Calu3 (cell line): ENCODE measurements at regions not wholly inside any gene's neighbourhood (a gene's known extent, or its start where the extent isn't known, plus 50 kb on each side); places are given as distances from the start of the nearest gene placed in this dataset.

Experiments used
- BruUV-seq: library from RNA; stranded (reverse); fragments of 400-500 nt; replicated peaks from 2 replicates; lab custom pipeline; 2021; lab: Mats Ljungman, UMichigan
- CTCF ChIA-PET: fragments of 300-600 bp; sonication (Branson Sonifier 250); formaldehyde crosslinking; loops from one replicate; lab custom pipeline; 2022; ENCODE audit warnings: antibody characterized with exemption; lab: Charles Lee
- DNase-seq: peaks from one replicate; pipeline ENCODE4 v3.0.0; 2022
- H3K27ac Mint-ChIP-seq: one replicate; pipeline ENCODE4 v1.8.0; 2022; ENCODE audit warnings: mixed read lengths; ENCODE audit not compliant: unreplicated experiment
- H3K27me3 Mint-ChIP-seq: one replicate; pipeline ENCODE4 v1.8.0; 2022; ENCODE audit warnings: mixed read lengths; ENCODE audit not compliant: unreplicated experiment
- H3K36me3 Mint-ChIP-seq: one replicate; pipeline ENCODE4 v1.8.0; 2022; ENCODE audit warnings: mild to moderate bottlenecking, moderate library complexity, mixed read lengths; ENCODE audit not compliant: insufficient read depth, unreplicated experiment
- H3K4me1 Mint-ChIP-seq: one replicate; pipeline ENCODE4 v1.8.0; 2022; ENCODE audit warnings: mild to moderate bottlenecking, low read depth, mixed read lengths; ENCODE audit not compliant: unreplicated experiment
- H3K4me3 Mint-ChIP-seq: one replicate; pipeline ENCODE4 v1.8.0; 2022; ENCODE audit warnings: mild to moderate bottlenecking, low read depth, moderate library complexity, mixed read lengths; ENCODE audit not compliant: unreplicated experiment
- H3K9me3 Mint-ChIP-seq: one replicate; pipeline ENCODE4 v1.8.0; 2022; ENCODE audit warnings: low read depth, mixed read lengths; ENCODE audit not compliant: unreplicated experiment
- CTCF ChIP-seq: fragments of 200-600 bp; IDR thresholded peaks from one replicate; pipeline ENCODE4 v1.8.0; 2022; ENCODE audit warnings: antibody characterized with exemption; ENCODE audit not compliant: unreplicated experiment
- intact Hi-C: fragments of 100-400 bp; cut with micrococcal nuclease; formaldehyde crosslinking; loops from one replicate; pipeline ENCODE4 v1.10.0; 2022; ENCODE audit not compliant: unreplicated experiment

GRCh38 chr1:112257043-112257835 lies 138.8 kb upstream of the CTTNBP2NL start:
- H3K4me1 Mint-ChIP-seq: peaks cover 13% of the 10 kb centered on the region
- no peaks in the 10 kb centered on the region for H3K9me3 Mint-ChIP-seq
- H3K4me3 Mint-ChIP-seq: no peak overlapping the region
- CTCF ChIA-PET: no interaction called here
- BruUV-seq: no TSS peak
- TF ChIP-seq CTCF: no peak
- intact Hi-C loops: no loop called here
- peaks cover 38% of the 10 kb centered on the region for H3K27me3 Mint-ChIP-seq
- DNase-seq: no peak
- no peak overlapping the region for H3K27ac Mint-ChIP-seq
- H3K36me3 Mint-ChIP-seq: peaks cover under 1% of the 10 kb centered on the region

GRCh38 chr1:112260699-112261098 lies 135.3 kb upstream of the CTTNBP2NL start:
- no TSS peak for BruUV-seq
- no peak for DNase-seq
- Mint-ChIP-seq H3K4me1 (peaks cover 8% of the 10 kb centered on the region), H3K9me3 (no peaks in the 10 kb centered on the region), H3K36me3 (no peaks in the 10 kb centered on the region), H3K4me3 (no peak overlapping the region), H3K27ac (no peak overlapping the region), H3K27me3 (peaks cover 51% of the 10 kb centered on the region)
- intact Hi-C loops: no loop called here
- TF ChIP-seq CTCF: no peak
- CTCF ChIA-PET: no interaction called here

- CTCF ChIA-PET: no interaction called here
- H3K9me3 Mint-ChIP-seq: no peaks in the 10 kb centered on the region
- H3K27me3 Mint-ChIP-seq: peaks cover 48% of the 10 kb centered on the region
- TF ChIP-seq CTCF: no peak
- DNase-seq: no peak
- intact Hi-C loops: no loop called here
- BruUV-seq: no TSS peak
- H3K36me3 Mint-ChIP-seq: no peaks in the 10 kb centered on the region
- H3K4me1 Mint-ChIP-seq: peaks cover 8% of the 10 kb centered on the region
- no peak overlapping the region for H3K4me3 Mint-ChIP-seq
- no peak overlapping the region for H3K27ac Mint-ChIP-seq
These were observed 133.7 kb upstream of the CTTNBP2NL start for GRCh38 chr1:112262316-112262715.

- intact Hi-C loops: no loop called here
- Mint-ChIP-seq H3K27ac (no peak overlapping the region), H3K4me3 (no peak overlapping the region), H3K27me3 (peaks cover 41% of the 10 kb centered on the region), H3K9me3 (no peaks in the 10 kb centered on the region), H3K4me1 (peaks cover 8% of the 10 kb centered on the region), H3K36me3 (no peaks in the 10 kb centered on the region)
- CTCF ChIA-PET: no interaction called here
- no peak for TF ChIP-seq CTCF
- no peak for DNase-seq
- BruUV-seq: no TSS peak
These were observed 133.0 kb upstream of the CTTNBP2NL start for GRCh38 chr1:112263042-112263441.
